Globus pallidus (tissue), 1 donor: ENCODE measurements at regions not wholly inside any gene's neighbourhood (a gene's known extent, or its start where the extent isn't known, plus 50 kb on each side); places are given as distances from the start of the nearest gene placed in this dataset.
A peak's percentile ranks its signal among the peaks of the same experiment; 100 is the strongest.
"Not testable (repeated sequence)": the region's sequence is repeated elsewhere in the genome, so short reads cannot be mapped to it uniquely, and the experiment has no call there.

Source experiments
- DNase-seq: peaks from one replicate; pipeline ENCODE4 v3.0.0-alpha.2; 2015; ENCODE audit warnings: low spot score

DNA sequence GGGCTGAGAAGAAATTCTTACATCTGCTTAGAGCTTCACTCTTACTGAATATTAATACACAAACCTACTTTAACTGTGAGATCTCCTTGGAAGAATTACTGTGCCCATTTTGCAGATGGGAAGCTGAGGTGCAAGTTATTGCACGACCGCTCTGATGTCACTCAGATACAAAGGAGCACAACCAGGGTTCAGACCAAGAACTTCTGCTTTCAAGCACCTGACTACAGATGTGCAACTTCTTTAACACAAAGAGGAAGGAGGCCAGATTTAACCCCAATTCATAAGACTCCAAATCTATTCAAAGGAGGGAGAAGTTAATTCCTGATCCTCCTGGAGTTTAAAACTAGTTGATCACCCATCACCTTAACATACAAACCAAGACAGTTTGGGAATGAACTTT, 232.6 kb downstream of the VRK1 start:
- DNase-seq: no peak

DNA sequence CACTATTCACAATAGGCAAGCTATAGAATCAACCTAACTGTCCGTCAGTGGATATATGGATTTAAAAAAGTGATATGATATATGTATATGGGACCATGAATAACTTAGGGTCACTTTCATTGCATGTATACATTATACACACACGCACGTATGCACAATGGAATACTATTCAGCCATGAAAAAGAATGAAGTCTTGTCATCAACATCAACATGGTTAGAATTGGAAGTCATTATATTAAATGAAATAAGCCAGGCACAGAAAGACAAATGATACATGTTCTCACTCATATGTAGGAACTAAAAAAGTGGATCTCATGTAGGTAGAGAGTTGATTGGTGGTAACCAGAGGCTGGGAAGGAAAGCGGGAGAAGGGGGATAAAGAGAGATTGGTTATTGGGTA, 234.3 kb downstream of the VRK1 start:
- no peak for DNase-seq

DNA sequence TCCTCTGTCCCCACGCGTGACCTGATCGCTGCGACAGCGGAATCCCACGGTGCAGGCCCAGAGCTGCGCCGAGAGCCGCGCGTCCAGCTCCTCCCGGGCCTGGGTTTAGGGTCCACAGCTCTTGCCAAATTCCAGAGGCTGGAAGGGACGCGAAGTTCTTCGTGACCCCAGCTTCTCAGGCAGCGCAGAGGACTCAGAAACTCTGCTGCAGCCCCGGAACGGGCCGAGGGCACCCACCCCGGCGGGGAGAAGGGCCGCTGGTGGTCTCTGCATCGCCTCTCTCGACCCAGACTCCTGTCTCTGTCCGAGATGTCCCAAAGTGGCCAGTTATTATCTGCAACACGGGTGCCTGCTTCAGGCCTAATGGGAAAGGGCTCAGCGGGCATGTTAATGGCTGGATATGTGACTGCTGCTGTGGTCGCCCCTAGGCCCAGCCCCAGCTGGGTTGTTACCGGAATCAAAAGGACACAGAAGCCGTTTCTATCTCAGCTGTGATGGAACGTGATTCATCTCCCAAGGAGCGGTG, 236.4 kb downstream of the VRK1 start:
- no peak for DNase-seq

DNA sequence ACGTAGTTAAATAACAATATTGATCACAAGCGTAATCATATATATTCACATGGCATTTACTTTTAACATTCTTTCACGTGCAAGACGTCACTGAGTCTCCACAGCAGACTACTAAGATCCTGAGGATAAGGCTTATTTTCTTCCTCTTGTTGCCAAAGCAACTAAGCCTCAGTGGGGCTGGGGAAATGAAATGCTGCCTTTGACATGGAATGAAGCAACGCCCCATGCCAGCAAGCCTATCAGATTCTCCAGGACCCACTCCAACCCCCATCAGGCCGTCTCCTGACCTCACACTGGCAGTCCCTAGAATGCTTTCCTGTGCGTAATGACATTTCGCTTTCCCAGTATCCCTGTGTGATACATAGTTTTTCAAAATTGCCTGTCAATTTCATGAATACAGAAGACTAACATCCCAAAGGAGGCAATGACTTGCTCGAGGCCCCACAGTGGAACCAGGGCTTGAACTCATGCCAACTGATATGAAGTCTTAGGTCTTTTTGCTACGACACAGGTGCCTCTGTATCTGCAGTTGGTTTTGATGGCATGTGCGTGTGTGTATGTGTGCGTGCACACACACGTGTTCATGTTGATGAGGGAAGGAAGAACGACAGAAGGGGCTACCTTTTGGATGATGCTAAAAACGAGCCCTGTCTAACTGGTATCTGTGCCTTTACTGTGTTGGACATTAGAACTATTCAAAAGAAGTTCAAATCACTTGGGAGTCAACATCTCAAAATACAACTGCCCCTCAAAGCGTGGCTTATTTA, 239.1 kb downstream of the VRK1 start:
- no peak for DNase-seq

DNA sequence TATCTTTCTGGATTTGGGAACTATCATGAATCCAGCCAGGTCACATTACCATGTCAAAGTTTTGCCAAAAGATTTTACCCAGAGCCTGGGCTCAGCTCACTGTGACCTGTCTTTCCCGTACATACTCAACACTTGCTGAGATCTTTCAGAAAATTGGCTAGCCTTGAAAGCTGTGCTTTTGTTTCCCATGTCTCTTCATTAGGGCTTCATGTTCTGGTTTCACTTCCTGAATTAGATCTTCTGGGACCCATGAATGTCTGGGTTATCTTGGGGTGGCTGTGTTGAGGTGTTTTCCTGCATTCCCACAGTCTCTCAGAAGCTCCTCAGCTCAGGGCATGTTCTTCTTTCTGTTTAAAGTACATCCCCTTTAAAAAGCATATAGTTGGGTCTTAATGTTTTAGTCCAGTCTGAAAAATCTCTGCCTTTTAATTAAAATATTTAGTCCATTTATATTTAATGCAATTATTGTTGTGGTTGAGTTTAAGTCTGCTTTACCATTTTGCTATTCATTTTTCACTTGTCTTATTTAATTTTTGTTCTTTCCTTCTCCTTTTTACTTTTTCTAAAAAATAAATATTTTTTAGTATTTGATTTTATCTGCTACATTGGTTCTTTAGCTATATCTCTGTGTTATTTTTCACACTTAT, 242.7 kb downstream of the VRK1 start:
- no peak for DNase-seq

DNA sequence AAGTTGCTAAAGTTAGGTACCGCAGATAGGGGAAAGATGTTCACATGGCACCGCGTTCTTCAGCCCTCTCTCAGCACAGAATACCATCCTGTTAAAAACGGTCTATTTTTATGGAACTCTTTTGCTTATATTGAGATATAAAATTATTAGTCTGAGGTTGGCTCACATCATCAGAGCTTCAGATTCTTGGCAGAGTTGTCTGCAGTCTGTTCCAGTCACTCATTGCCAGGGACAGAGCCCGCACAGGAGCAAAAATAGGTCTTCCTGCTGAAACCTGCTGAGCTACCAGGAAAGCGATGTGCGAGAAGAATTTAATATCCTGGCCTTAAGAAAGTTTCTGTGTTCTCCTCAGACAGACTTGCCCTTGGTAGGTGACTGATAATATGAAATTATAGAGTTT, 249.8 kb downstream of the VRK1 start:
- DNase-seq: no peak

DNA sequence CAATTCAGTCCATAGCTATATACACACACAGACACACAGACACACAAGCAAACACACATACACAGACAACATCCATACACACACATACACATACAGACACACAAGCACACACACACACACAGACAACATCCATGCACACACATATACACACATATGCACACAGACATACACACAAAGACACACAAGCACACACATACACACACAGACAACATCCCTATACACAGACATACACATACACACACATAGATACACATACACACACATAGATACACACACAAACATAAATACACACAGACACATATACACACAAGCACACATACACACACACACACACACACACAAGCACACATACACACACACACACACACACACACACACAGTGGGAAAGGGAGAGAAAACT, 254.8 kb downstream of the VRK1 start:
- DNase-seq: no peak

DNA sequence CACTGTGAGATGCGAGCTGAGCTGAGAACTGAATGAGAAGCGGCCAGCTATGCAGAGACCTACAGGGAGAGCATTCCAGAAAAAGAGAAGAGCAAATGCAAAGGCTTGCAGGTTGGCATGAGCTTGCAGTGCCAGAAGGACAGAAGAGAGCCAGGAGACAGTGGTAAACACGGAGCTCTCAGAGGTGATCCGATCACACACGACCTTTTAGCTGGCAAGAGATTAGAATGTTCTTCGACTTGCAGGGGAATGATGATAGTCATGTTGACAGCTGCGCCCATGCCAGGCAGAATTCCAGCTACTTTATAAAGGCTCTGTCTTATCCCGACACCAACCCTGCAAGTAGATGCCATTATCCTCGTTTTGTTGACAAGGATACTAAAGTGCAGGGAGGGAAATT, 256.8 kb downstream of the VRK1 start:
- no peak for DNase-seq

DNA sequence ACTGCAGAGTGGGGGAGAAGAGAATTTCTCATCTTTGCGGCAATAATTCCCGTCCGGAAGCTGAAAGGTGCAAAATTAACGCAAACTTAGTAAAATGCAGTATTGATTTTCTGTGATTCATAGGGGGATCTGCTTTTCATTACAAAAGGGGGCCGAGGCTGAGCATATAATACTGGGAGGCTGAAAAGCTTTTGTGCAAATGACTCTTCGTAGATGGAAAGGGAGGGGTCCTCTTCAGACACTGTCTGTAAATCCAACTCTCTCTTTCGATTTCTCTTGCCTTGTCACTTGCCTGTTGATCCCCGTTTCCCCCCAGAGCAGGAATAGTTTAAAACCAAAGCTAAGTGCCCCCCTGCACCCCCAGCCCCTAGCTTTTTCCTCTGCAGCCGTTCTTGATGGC, 258.2 kb downstream of the VRK1 start:
- DNase-seq: no peak

DNA sequence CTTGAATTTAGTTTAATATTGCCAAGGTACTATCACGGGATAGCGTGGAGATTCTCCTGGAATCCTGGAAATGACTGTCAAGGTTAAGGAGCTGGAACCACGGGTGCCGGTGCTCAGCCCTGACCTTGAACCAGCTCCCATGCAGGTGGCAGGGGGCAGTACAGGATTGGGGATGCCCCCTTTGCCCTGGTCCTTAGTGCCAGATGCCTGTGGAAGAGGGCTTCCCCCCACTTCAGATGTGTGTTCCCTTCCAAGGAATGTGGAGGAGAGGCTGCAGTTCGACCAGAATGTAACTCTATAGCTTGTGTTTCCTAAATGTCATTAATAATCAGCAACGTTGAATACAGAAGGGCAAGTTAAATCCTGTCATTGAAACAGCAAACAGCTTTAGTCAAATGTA, 258.9 kb downstream of the VRK1 start:
- DNase-seq: no peak

DNA sequence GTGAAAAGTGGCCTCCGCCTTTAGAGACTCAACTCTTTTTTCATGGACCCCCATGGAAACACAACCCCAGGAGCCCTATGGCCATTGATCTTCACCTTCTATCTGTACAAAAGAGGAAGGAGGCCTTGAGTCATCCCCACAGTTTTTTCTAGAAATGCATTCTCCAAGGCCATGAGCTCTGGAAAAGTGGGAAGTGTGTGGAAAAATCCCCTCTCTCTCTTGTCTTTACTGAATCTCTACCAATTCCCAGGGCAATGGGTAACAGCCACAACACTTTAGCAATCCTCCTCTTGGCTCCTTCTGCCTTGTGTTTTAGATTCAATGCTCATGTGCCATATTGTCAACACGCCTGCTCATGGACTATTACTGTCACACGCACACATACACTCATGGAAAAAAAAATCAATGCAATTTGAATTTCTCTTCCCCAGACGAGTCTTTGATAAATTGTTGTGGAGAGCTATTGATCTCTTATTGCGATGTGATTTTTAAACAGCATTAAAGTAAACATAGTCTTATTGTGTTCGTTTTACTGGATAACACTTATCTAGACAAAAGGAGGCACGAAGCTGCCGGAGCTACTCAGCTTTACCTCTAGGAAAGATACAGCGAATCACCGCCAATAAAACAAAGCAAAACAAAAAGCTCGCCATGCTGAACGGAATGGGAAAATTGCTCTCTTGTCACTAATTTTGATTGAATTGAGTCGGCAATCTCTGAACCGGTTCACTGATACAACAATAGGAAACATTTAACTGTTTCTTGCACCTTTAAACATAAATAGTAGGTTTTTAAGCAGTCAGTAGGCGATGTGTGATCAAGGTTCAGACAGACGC, 260.3 kb downstream of the VRK1 start:
- DNase-seq: no peak

DNA sequence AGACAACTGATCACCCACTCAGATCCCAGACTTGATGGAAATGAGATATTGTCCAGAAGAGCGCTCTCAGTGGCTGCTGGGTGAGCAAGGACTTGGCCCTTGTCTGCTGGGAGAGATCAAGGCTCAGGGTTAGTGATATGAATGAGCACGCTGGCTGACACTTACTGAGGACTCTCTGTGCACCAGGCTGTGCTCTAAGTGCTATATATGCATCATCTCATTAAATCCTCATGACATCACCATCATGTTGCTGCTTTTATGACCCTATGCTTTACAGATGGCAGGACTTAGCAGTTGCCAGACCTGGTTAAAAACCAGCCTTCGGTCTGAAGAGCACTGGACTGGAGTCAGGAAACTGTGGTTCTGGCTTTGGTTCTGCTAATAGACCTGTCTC, 260.9 kb downstream of the VRK1 start:
- no peak for DNase-seq

DNA sequence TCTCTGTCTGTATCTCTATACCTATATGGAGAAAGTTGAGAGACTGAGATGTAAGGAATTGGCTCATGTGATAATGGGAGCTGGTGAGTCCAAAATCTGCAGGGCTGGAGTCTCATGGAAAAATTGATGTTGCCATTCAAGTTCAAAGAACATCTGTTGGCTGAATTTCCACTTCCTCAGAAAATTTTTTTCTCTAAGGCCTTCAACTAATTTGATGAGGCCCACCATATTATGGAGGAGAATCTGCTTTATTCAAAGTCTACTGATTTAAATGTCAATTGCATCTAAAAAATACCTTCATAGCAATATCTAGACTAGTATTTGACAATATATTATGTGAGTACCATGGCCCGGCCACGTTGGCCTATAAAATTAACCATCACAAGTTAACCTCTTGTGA, 261.4 kb downstream of the VRK1 start:
- no peak for DNase-seq

DNA sequence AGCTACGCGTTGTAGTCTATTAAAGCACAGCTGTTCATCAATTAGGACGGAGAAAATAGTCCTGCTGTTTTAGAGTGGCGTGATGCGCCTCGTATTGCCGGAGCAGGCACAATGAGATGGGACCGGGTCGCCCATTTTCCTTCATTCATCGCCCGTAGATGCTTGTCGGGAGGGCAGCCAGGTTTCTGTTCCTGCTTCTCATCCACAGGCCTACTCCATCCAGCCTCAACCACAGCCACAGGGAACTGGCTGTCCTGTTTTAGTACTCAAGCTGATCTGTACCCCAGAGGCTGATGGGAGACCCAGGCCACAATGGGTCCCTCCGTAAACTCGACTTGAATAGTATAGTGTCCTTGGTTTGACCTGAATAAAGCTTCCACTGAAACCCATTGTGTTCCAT, 264.0 kb downstream of the VRK1 start:
- DNase-seq: peak; percentile 33

DNA sequence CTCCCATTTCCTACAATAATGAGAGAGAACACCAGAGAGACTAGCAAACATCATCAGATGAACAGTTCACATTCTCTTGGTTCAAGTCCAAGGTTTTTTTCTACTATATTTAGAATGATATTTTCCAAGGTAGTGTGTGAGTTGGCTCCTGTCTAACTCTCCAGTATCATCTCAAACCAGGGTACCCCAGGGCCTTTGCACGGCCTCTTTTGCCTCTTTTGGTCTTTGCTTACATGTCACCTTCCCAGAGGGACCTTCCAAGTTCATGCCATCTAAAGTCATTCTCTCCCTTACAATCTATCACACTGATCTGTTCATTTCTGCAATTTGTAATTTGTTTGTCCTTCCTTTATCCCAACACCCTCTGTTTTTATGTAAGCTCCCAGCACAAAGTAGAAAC, 264.5 kb downstream of the VRK1 start:
- no peak for DNase-seq

DNA sequence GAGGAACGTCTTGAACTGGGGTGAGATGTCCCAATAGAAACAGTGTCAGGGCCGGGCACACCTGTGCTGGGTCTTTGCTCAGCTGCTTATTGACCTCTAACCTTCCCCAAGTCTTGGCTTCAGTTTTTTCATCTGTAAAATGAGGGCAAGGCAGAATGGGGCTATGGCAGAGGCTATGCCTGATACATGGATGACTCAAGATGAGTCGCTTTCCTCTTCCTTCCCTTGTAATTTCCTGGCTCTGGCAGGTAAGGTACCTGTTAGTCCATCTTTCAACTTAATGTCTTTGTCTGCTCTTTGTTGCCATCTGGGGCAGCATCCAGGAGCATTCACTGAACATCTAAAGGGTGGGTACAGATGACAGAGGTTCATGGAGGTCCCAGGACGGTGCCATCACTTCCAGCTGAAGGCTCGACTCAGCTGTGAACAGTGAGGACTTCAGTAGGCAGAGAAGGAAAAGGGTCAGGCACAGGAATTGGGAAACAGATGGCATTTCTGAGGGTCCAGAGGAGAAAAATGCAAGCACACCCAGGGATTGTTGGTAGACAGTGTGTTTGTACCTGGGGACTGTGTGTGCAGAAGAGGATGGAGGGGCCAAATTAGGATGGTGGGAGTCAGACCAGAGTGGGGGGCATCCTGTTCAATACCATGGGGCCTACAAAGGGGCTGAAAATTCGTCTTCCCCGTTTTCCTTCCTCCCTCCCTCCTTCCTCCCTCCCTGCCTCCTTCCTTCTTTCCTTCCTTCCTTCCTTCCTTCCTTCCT, 268.3 kb downstream of the VRK1 start:
- no peak for DNase-seq

DNA sequence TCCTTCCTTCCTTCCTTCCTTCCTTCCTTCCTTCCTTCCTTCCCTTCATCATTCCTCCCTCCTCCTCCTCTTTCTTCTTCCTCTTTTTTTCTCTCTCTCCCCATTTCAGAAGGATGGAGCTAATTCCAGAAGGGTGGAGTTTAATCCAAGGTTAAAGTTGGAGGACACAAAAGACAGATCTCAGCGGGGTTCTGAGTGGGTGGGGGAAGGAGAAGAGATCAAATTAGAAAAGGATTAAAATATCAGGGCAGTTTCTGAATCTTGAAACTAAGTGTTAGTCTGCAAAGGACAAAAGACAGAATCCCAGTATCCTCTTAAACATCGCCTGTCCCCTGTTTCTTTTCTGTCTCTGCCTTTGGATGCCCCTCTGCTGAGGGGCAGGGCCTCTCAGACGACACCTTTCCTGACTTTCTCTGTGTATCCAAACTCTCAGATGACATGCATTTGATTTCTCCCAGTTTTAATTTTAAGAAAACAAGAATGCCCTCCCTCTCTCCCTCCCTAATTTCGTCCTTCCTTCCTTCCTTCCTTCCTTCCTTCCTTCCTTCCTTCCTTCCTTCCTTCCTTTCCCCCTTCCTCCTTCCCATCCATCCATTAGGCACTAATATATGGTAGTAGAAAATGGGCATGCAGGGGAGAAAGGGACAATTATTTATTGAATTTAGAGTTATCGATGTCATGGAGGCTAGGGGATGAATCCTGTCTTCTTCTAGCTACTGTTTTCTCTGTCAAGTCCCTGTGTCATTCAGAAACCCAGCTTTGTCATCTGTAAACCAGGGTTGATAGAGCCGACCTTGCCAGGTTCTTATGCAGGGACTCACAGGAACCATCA, 269.1 kb downstream of the VRK1 start:
- no peak for DNase-seq

DNA sequence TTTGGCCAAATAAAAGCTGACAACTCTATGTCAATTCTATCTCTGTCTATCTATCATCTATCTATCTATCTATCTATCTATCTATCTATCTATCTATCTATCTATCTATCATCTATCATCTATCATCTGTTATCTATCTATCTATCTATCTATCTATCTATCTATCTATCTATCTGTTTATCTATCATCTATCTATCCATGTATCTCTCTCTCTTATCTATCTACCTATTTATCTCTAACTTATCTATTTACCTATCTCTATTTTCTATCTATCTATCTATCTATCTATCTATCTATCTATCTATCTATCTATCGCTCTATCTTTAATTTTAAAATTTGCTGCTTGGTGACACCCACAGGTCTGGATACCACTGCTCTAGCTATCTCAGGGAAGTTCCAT, 271.1 kb downstream of the VRK1 start:
- not testable (repeated sequence) for DNase-seq

DNA sequence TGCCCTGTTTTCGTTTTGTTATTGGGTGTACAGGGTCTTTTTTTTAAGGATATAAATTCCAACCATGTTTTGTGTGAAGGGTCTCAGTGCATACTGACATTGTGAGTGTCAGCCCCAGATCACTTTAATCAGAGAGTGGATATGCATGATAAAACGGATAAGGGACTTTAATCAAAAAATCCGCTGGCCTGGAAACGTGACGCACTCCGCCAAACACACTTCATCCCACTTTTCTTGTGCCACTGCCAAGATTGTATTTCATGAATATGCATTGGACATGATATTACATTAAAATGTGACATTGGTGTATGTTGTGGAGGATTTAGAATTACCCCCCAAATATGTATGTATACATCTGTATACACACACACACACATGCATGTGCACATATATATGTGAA, 273.1 kb downstream of the VRK1 start:
- no peak for DNase-seq

DNA sequence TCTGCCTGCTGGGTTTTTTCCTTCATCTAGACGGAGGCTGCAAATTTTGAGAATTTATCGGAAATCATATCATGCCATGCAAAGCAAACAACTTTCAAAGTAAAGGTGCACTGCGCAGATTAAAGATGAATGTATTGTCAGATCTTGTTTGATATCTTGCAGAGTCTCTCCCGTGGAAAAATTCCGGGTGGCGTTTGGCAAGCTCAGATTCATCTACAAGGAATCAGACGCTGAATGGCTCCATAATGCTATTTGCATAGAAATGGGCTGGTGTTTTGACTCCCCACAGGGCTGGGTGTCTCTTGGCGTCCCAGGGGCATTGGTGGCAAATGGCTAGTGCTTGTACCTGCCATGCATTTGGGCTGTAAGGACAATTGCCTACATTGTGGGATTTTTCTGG, 274.0 kb downstream of the VRK1 start:
- no peak for DNase-seq

DNA sequence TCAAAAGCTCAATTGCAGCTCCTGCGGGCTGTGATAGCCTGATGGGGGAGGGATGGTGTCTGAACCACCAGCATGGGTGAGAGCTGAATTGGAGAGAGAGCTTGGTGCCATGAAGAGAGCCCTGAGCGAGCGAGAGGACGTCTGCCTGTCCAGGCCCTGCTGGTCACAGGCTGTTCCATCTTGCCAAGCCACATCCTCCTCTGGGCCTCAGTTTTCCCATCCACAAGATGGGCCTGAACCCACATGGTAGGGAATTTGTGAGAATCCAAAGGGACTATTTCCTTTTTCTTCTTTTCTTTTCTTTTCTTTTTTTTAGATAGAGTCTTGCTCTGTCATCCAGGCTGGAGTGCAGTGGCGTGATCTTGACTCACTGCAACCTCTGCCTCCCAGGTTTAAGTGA, 276.4 kb downstream of the VRK1 start:
- no peak for DNase-seq
